HG02885 (cell line): ENCODE measurements at regions not wholly inside any gene's neighbourhood (a gene's known extent, or its start where the extent isn't known, plus 50 kb on each side); places are given as distances from the start of the nearest gene placed in this dataset.

Experiments
- ATAC-seq: cut with Tn5 transposase; IDR thresholded peaks from one replicate; pipeline ENCODE4 v1.9.1; 2021; ENCODE audit warnings: mild to moderate bottlenecking; ENCODE audit not compliant: unreplicated experiment, poor library complexity

GRCh38 chr5:124919747-124920525, 173.5 kb upstream of the ZNF608 start:
- no peak for ATAC-seq

GRCh38 chr5:124920909-124921666, 174.6 kb upstream of the ZNF608 start:
- ATAC-seq = peak; percentile 88

GRCh38 chr5:124921694-124922093, 175.3 kb upstream of the ZNF608 start:
- peak; percentile 15 for ATAC-seq

GRCh38 chr5:124922255-124922975, 176.0 kb upstream of the ZNF608 start:
- no peak for ATAC-seq

GRCh38 chr5:124923131-124923530, 176.7 kb upstream of the ZNF608 start:
- no peak for ATAC-seq

GRCh38 chr5:124924729-124925128, 178.3 kb upstream of the ZNF608 start:
- ATAC-seq = no peak

DNA sequence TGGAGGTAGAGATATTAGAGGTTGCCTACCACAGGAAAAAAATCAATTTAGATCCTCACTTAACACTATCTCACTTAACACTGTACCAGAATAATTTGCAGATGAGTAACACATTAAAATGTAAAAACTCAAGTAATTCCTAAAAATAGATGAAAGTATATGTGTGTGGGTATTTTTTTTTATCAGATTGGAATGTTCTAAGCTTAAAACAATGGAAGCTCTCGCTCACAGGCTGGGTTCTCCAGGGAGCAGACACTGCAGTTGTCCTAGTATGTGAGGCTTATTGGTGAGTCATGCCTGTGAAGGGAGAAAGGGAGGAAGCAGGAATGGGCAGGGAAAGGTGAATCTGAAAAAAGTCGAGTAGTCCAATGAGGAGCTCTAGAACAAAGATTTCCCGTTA, 181.3 kb upstream of the ZNF608 start:
- ATAC-seq = no peak

DNA sequence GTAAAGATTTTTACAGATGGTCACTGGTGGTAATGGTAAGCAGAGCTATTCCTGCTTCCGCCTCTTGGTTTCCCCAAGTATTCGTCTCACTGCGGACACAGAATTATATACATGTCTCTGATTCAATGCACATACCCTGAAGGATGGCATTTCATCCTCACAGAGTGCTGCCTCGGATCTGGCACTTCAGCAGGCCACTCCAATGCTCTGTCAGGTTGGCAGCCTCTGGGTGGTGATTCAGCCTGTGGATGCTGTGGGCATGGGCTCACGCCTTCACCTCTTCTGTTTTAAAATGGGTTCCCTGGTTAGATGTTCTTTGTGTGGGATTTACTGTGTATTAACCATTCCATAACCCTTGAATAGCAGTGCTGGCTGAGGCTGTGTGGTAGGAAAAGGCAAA, 182.6 kb upstream of the ZNF608 start:
- no peak for ATAC-seq

GRCh38 chr5:124932791-124933600, 186.6 kb upstream of the ZNF608 start:
- ATAC-seq = no peak

DNA sequence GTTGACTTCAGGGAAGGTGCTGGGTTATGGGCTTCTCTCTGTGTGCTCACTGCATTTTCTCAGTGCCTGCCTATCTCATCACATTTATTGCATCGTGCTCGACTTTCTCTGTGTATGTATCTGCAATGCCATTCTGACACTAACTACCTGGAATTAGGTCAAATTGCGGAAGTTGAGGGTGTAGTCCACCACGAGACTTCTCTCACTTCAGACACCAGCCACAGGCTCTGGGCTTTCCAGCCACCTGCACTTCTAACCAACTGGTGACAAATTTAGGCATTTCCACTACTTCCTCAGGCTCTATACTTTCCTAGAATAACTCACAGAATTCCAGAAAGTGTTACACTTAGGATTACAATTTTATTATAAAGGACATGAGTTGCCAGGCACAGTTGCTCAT, 188.6 kb upstream of the ZNF608 start:
- peak; percentile 80 for ATAC-seq

DNA sequence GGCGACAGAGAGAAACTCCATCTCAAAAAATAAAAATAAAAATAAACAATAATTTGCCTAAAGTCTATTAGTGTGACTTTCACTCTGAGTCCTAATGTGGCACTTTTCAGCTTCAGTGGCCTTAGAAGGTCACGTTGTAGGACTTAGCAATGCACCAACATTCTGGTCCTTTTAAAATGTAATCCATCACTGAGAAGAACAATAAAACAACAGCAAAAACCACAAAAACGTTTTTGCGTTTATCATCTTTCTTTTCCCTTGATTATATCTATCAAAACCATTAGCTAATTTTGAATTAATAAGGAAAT, 190.1 kb upstream of the ZNF608 start:
- peak; percentile 60 for ATAC-seq

- ATAC-seq = no peak
Observed at GRCh38 chr5:124941051-124942049, 194.9 kb upstream of the ZNF608 start.

DNA sequence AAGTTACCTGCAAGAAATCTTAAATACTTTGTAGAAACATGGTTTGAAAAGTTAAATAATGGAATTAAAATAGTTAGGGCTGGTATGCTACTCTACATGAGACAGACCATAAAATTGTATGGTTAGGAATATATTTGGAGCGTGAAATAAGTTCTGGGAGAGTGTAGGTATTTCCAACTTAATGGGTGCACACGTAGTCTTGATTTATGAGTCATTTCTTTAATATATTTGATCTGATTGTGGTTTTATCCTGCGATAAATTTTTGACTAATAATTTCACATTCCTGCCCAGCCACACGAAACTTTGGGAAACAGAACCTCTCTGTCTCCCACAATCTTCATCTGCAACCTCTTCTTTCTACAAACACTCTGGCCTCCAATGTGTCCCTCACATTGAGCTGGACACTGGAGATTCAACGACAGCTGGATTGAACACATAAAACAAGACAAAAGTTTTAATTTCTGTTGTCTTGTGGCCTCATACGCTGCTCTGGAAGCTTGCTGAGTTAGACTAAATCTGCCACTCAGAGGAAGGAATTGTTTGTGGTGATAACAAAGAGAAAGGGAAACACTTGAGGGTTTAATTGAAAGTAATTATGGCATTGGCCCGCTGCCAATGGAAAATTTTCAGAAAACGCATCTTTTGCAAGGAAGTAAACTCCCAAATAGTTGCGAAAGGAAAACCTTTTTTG, 201.8 kb upstream of the ZNF608 start:
- ATAC-seq = no peak

- ATAC-seq = no peak
Observed at GRCh38 chr5:124948754-124949275, 202.4 kb upstream of the ZNF608 start.

DNA sequence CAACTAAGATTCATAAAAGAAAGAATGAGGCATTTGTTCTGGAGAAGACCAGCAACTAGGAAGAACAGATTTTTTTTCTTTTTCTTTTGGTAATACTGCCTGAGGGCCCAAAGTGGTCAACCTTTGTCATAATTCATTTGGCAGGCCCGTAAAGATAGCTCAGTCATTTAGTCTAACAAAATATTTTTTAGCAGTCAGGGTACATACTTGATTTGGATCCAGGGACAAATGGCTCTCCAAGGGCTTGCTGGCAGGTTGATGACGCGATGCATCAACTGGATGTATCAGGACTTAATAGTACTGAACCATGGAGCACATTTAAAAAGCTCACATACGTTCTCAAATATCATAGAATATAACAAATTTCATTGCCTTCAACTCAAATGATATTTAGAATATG, 203.4 kb upstream of the ZNF608 start:
- no peak for ATAC-seq

- ATAC-seq = no peak
Observed at GRCh38 chr5:124951105-124951504, 204.7 kb upstream of the ZNF608 start.

DNA sequence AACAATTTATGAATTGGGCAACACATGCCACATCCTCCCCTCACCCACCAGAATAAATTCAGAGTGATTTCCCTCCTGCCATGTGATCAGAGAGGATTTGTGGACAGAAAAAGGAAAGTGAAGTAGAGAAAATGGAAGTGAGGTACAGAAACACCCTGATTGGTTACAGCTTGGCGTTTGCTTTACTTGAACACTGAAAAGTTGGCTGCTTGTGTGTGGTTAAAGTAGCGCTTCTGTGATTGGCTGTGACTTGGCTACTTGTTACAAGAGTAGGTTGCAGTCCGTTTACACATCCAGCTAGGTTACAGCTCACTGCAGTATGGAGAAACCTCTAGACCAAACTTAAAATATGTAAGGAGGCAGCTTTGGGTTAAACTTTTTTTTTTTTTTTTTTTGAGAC, 205.2 kb upstream of the ZNF608 start:
- peak; percentile 73 for ATAC-seq

DNA sequence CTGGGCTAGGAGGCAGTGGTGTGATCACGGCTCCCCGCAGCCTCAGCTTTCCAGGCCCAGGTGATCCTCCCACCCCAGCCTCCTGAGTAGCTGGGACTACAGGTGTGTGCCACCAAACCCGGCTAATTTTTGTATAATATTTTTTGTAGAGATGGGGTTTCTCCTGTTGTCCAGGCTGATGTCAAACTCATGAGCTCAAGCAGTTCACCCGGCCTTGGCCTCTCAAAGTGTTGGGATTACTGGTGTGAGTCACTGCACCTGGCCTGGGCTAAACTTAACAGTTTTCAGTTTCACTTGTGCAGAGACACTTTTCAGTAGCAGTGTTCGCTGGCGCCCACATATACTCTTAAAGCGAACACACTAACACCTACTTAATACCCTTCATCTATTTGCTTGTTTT, 205.6 kb upstream of the ZNF608 start:
- peak; percentile 92 for ATAC-seq
